Breast epithelium (tissue), 3 donors: ENCODE measurements at regions not wholly inside any gene's neighbourhood (a gene's known extent, or its start where the extent isn't known, plus 50 kb on each side); places are given as distances from the start of the nearest gene placed in this dataset.

Experiments
- POLR2A ChIP-seq: fragments of 450-650 bp; IDR thresholded peaks from one replicate; pipeline ENCODE4 v1.6.1; 2016; ENCODE audit warnings: antibody characterized with exemption, mild to moderate bottlenecking, moderate library complexity
- TF ChIP-seq, protein P1 (sequence below), 3 donors: fragments of 450-650 bp; IDR thresholded peaks; one replicate each; pipeline ENCODE4 v1.5.1; 2016 to 2017; ENCODE audit warnings: antibody characterized with exemption in 3 of 3, mild to moderate bottlenecking in 3 of 3, moderate library complexity in 3 of 3

DNA sequence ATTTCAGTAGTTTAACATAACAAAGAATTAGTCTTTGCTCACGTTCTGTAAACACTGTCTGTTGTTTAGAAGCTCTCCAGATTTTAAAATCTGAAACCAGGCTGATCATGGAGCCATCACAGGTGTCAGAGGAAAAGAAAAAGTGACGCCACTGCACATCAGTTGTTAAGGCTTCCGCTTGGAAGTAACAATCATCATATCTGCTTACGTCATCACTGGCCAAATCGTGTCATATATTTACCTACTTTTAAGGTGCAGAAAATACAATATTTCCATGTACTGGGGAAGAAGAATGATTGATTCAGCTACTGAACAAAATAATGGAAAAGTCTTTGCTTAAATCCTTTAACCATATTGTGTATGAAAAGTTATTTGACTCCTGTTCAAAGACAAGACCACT lies 382.6 kb upstream of the MC4R start:
- no peak for TF ChIP-seq POLR2A
- TF ChIP-seq, protein P1, sequence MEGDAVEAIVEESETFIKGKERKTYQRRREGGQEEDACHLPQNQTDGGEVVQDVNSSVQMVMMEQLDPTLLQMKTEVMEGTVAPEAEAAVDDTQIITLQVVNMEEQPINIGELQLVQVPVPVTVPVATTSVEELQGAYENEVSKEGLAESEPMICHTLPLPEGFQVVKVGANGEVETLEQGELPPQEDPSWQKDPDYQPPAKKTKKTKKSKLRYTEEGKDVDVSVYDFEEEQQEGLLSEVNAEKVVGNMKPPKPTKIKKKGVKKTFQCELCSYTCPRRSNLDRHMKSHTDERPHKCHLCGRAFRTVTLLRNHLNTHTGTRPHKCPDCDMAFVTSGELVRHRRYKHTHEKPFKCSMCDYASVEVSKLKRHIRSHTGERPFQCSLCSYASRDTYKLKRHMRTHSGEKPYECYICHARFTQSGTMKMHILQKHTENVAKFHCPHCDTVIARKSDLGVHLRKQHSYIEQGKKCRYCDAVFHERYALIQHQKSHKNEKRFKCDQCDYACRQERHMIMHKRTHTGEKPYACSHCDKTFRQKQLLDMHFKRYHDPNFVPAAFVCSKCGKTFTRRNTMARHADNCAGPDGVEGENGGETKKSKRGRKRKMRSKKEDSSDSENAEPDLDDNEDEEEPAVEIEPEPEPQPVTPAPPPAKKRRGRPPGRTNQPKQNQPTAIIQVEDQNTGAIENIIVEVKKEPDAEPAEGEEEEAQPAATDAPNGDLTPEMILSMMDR (IDR thresholded peaks at IDR 0.05), result no peak
